GM12865 (cell line): ENCODE measurements at regions not wholly inside any gene's neighbourhood (a gene's known extent, or its start where the extent isn't known, plus 50 kb on each side); places are given as distances from the start of the nearest gene placed in this dataset.
"Not testable (repeated sequence)": the region's sequence is repeated elsewhere in the genome, so short reads cannot be mapped to it uniquely, and the experiment has no call there.

Experiments
- DNase-seq: peaks from one replicate; pipeline ENCODE4 v3.0.0; 2010; ENCODE audit warnings: low read depth
- H3K4me3 ChIP-seq: 2 replicates; pipeline ENCODE4 v1.5.1; 2011; ENCODE audit warnings: mild to moderate bottlenecking, low read depth, low read length, control low read depth
- CTCF ChIP-seq: IDR thresholded peaks from 2 replicates; pipeline ENCODE4 v1.5.1; 2011; ENCODE audit warnings: low read length, control low read depth, low read depth, inconsistent platforms; ENCODE audit not compliant: insufficient read depth; ENCODE audit errors: missing control alignments

DNA sequence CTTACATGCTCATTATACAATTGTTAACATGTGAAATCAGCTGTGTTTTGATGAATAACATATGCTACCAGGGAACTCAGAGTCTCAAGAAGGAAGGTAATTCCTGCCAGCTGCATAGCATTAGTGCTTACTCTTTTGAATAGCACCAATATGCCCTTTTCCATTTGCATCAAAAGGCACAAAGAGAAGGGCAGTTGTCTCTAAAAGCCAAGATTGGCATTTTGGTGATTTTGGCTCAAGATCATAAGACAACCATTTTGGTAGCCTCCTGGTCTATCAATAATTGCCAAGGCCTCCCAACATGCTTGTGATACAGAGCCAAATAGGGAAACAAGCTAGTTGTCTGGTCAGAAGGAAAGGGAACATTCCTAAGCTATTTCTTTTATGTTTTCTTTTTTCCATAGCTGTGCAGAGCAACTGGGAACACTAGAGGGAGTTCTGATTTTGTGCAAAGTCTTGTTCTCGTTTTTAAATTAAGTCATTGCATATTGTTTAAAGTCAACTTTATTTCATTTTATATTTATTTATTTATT lies 416.7 kb upstream of the CHORDC1 start:
- no peak overlapping the region for H3K4me3 ChIP-seq
- no peak for DNase-seq
- TF ChIP-seq CTCF = no peak

DNA sequence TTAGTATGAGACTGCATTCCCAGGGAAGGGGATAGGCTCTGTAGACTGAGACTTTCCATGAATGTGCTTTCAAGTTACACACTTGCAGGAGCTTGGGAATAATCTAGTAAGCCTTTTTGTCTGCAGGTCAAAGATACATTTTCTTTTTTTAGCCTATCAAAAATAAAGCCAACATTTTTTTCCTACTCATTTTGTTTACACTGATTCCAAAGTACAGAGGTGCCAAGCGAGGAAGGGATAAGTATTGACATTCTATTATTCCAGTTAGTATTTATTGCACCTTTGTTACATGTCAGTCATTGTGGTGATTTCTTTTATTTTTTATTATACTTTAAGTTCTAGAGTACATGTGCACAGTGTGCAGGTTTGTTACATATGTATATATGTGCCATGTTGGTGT lies 413.0 kb upstream of the CHORDC1 start:
- no peak for TF ChIP-seq CTCF
- H3K4me3 ChIP-seq = no peak overlapping the region

GRCh38 chr11:90635151-90635550 lies 412.3 kb upstream of the CHORDC1 start:
- no peak overlapping the region for H3K4me3 ChIP-seq
- DNase-seq = no peak
- TF ChIP-seq CTCF = no peak

More for the DNA sequence above, 413.0 kb upstream of the CHORDC1 start:
- DNase-seq = no peak

- TF ChIP-seq CTCF = no peak
- DNase-seq = no peak
- H3K4me3 ChIP-seq = no peak overlapping the region
Observed at GRCh38 chr11:90630176-90630575, 407.3 kb upstream of the CHORDC1 start.

- no peak overlapping the region for H3K4me3 ChIP-seq
- TF ChIP-seq CTCF = no peak
Observed at GRCh38 chr11:90629229-90629806, 406.5 kb upstream of the CHORDC1 start.

DNA sequence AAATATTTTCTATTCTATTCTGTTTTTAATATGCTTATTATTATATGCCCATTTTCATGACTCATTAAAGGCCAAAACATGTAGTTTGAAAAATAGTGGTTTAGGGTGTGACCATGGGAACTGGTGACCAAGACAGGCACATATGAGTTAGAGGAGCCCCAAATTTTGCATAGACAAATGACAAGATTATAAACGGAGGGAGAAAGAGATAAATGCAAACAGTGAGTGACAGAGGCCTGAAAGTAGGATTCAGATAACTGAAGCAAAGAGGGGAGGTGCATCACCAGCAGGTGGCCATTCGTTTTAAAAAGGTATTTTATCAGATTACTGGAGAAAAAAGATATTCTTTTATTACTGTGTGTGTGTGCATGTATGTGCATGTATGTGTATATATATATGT lies 391.5 kb upstream of the CHORDC1 start:
- no peak for TF ChIP-seq CTCF
- DNase-seq = peak; percentile 33

More at GRCh38 chr11:90629229-90629806, 406.5 kb upstream of the CHORDC1 start:
- no peak for DNase-seq

GRCh38 chr11:90613037-90613436 lies 390.2 kb upstream of the CHORDC1 start:
- H3K4me3 ChIP-seq = not testable (repeated sequence)
- DNase-seq = peak; percentile 33

More for the DNA sequence above, 391.5 kb upstream of the CHORDC1 start:
- no peak overlapping the region for H3K4me3 ChIP-seq

DNA sequence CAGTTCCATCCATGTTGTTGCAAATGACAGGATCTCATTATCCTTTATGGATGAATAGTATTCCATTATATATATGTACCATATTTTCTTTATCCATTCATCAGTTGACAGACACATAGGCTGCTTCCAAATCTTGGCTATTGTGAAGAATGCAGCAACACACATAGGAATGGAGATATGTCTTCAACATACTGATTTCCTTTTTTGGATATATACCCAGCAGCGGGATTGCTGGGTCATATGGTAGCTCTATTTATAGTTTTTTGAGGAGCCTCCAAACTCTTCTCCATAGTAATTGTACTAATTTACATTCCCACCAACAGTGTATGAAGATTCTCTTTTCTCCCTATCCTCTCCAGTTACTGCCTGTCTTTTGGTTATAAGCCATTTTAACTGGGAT lies 383.9 kb upstream of the CHORDC1 start:
- no peak for DNase-seq
- H3K4me3 ChIP-seq = no peak overlapping the region
- no peak for TF ChIP-seq CTCF
